SK-N-MC (cell line): ENCODE measurements at regions not wholly inside any gene's neighbourhood (a gene's known extent, or its start where the extent isn't known, plus 50 kb on each side); places are given as distances from the start of the nearest gene placed in this dataset.

Experiments used
- DNase-seq: peaks from one replicate; pipeline ENCODE4 v3.0.0-alpha.2; 2011; ENCODE audit warnings: low read depth, low spot score
- H3K27ac ChIP-seq: fragments of 200-600 bp; sonication (generic); 2 replicates; pipeline ENCODE4 v1.5.1; 2016; ENCODE audit warnings: mixed run types
- H3K36me3 ChIP-seq: fragments of 200-600 bp; sonication (generic); 2 replicates; pipeline ENCODE4 v1.6.1; 2017; ENCODE audit warnings: antibody characterized with exemption, low read length, mixed read lengths; ENCODE audit not compliant: insufficient read depth
- H3K4me3 ChIP-seq: fragments of 200-600 bp; sonication (generic); 2 replicates; pipeline ENCODE4 v1.5.1; 2016
- H3K9ac ChIP-seq: fragments of 200-600 bp; sonication (generic); 2 replicates; pipeline ENCODE4 v1.8.0; 2017; ENCODE audit warnings: mixed run types, mixed read lengths; ENCODE audit not compliant: insufficient read length
- H3K9me3 ChIP-seq: fragments of 200-600 bp; sonication (generic); 2 replicates; pipeline ENCODE4 v1.6.1; 2017; ENCODE audit warnings: low read depth, mild to moderate bottlenecking, antibody characterized with exemption, low read length, moderate library complexity, mixed read lengths
- EZH2 ChIP-seq: fragments of 200-600 bp; sonication (generic); IDR thresholded peaks from one replicate; pipeline ENCODE4 v1.6.1; 2017; ENCODE audit warnings: antibody characterized with exemption
- FOXP2 ChIP-seq: optimal IDR thresholded peaks from 2 replicates; pipeline ENCODE3; 2011; ENCODE audit warnings: mild to moderate bottlenecking, moderate library complexity; ENCODE audit not compliant: insufficient read depth; ENCODE audit errors: extremely low read length, control extremely low read depth
- POLR2AphosphoS5 ChIP-seq: IDR thresholded peaks from 2 replicates; pipeline ENCODE4 v1.6.1; 2012; ENCODE audit warnings: mild to moderate bottlenecking, low read depth, low read length, borderline replicate concordance

- no peak for TF ChIP-seq EZH2
- no peak for TF ChIP-seq POLR2AphosphoS5
- TF ChIP-seq FOXP2: no peak
- no peak for DNase-seq
- Histone ChIP-seq H3K36me3 (no peaks in the 10 kb centered on the region), H3K27ac (no peak overlapping the region), H3K4me3 (no peak overlapping the region), H3K9me3 (no peaks in the 10 kb centered on the region), H3K9ac (no peak overlapping the region)
Measured at GRCh38 chr16:86243123-86243473, 267.2 kb upstream of the FOXF1 start.

GRCh38 chr16:86243571-86244154, 266.7 kb upstream of the FOXF1 start:
- DNase-seq: no peak
- Histone ChIP-seq H3K9me3 (no peaks in the 10 kb centered on the region), H3K4me3 (no peak overlapping the region), H3K9ac (no peak overlapping the region), H3K27ac (no peak overlapping the region), H3K36me3 (no peaks in the 10 kb centered on the region)
- TF ChIP-seq POLR2AphosphoS5: no peak
- no peak for TF ChIP-seq FOXP2
- TF ChIP-seq EZH2: no peak

GRCh38 chr16:86244158-86244557, 266.2 kb upstream of the FOXF1 start:
- H3K4me3 ChIP-seq: no peak overlapping the region
- H3K27ac ChIP-seq: no peak overlapping the region
- no peak for DNase-seq
- H3K9ac ChIP-seq: no peak overlapping the region
- no peaks in the 10 kb centered on the region for H3K36me3 ChIP-seq
- TF ChIP-seq FOXP2 (no peak), POLR2AphosphoS5 (no peak)
- no peaks in the 10 kb centered on the region for H3K9me3 ChIP-seq

- Histone ChIP-seq H3K36me3 (no peaks in the 10 kb centered on the region), H3K27ac (no peak overlapping the region), H3K9ac (no peak overlapping the region), H3K4me3 (no peak overlapping the region), H3K9me3 (no peaks in the 10 kb centered on the region)
- DNase-seq: no peak
- TF ChIP-seq POLR2AphosphoS5 (no peak), EZH2 (no peak), FOXP2 (no peak)
Measured at GRCh38 chr16:86244936-86245335, 265.4 kb upstream of the FOXF1 start.

- Histone ChIP-seq H3K4me3 (no peak overlapping the region), H3K9me3 (no peaks in the 10 kb centered on the region), H3K27ac (no peak overlapping the region), H3K9ac (no peak overlapping the region), H3K36me3 (no peaks in the 10 kb centered on the region)
- TF ChIP-seq EZH2 (no peak), FOXP2 (no peak), POLR2AphosphoS5 (no peak)
- no peak for DNase-seq
Measured at GRCh38 chr16:86245351-86245750, 265.0 kb upstream of the FOXF1 start.

GRCh38 chr16:86245895-86246294, 264.4 kb upstream of the FOXF1 start:
- no peak for TF ChIP-seq POLR2AphosphoS5
- H3K4me3 ChIP-seq: no peak overlapping the region
- H3K9ac ChIP-seq: no peak overlapping the region
- no peak for DNase-seq
- no peaks in the 10 kb centered on the region for H3K36me3 ChIP-seq
- H3K27ac ChIP-seq: no peak overlapping the region
- H3K9me3 ChIP-seq: no peaks in the 10 kb centered on the region

- Histone ChIP-seq H3K4me3 (no peak overlapping the region), H3K27ac (no peak overlapping the region), H3K9me3 (no peaks in the 10 kb centered on the region), H3K9ac (no peak overlapping the region), H3K36me3 (no peaks in the 10 kb centered on the region)
- TF ChIP-seq EZH2 (no peak), FOXP2 (no peak), POLR2AphosphoS5 (no peak)
- no peak for DNase-seq
Measured at GRCh38 chr16:86248310-86248905, 261.9 kb upstream of the FOXF1 start.

GRCh38 chr16:86249631-86250030, 260.7 kb upstream of the FOXF1 start:
- DNase-seq: no peak
- TF ChIP-seq EZH2: no peak
- TF ChIP-seq FOXP2: no peak
- TF ChIP-seq POLR2AphosphoS5: no peak
- H3K27ac ChIP-seq: no peak overlapping the region
- H3K4me3 ChIP-seq: no peak overlapping the region
- no peaks in the 10 kb centered on the region for H3K36me3 ChIP-seq
- H3K9me3 ChIP-seq: no peaks in the 10 kb centered on the region
- H3K9ac ChIP-seq: no peak overlapping the region

GRCh38 chr16:86251682-86252081, 258.6 kb upstream of the FOXF1 start:
- no peaks in the 10 kb centered on the region for H3K36me3 ChIP-seq
- no peak for DNase-seq
- TF ChIP-seq FOXP2: no peak
- no peak for TF ChIP-seq POLR2AphosphoS5
- no peak for TF ChIP-seq EZH2
- H3K9ac ChIP-seq: no peak overlapping the region
- H3K27ac ChIP-seq: no peak overlapping the region
- H3K9me3 ChIP-seq: no peaks in the 10 kb centered on the region
- no peak overlapping the region for H3K4me3 ChIP-seq

- no peak overlapping the region for H3K9ac ChIP-seq
- H3K36me3 ChIP-seq: no peaks in the 10 kb centered on the region
- no peak for TF ChIP-seq EZH2
- TF ChIP-seq POLR2AphosphoS5: no peak
- no peak for TF ChIP-seq FOXP2
- DNase-seq: no peak
- no peaks in the 10 kb centered on the region for H3K9me3 ChIP-seq
- no peak overlapping the region for H3K4me3 ChIP-seq
- H3K27ac ChIP-seq: no peak overlapping the region
Measured at GRCh38 chr16:86252596-86252995, 257.7 kb upstream of the FOXF1 start.
